Breast epithelium (tissue), 3 donors: ENCODE measurements at regions not wholly inside any gene's neighbourhood (a gene's known extent, or its start where the extent isn't known, plus 50 kb on each side); places are given as distances from the start of the nearest gene placed in this dataset.

Experiments used
- CTCF ChIP-seq, 3 donors: fragments of 450-650 bp; IDR thresholded peaks; one replicate each; pipeline ENCODE4 v1.5.1; 2016 to 2017; ENCODE audit warnings: antibody characterized with exemption in 3 of 3, mild to moderate bottlenecking in 3 of 3, moderate library complexity in 3 of 3
- POLR2A ChIP-seq: fragments of 450-650 bp; IDR thresholded peaks from one replicate; pipeline ENCODE4 v1.6.1; 2016; ENCODE audit warnings: antibody characterized with exemption, mild to moderate bottlenecking, moderate library complexity
- POLR2AphosphoS5 ChIP-seq, 3 donors: sonication (generic); formaldehyde crosslinking; IDR thresholded peaks; one replicate each; pipeline ENCODE4 v1.6.1; 2017; ENCODE audit warnings: antibody characterized with exemption in 3 of 3

GRCh38 chr3:75218577-75218976, 445.6 kb upstream of the FRG2C start:
- TF ChIP-seq CTCF (IDR thresholded peaks at IDR 0.05) (no peak), POLR2A (no peak), POLR2AphosphoS5 (IDR thresholded peaks at IDR 0.05) (no peak)
